HG03025 (cell line): ENCODE measurements at regions not wholly inside any gene's neighbourhood (a gene's known extent, or its start where the extent isn't known, plus 50 kb on each side); places are given as distances from the start of the nearest gene placed in this dataset.
"Not testable (repeated sequence)": the region's sequence is repeated elsewhere in the genome, so short reads cannot be mapped to it uniquely, and the experiment has no call there.

ENCODE experiments used
- ATAC-seq: cut with Tn5 transposase; IDR thresholded peaks from one replicate; pipeline ENCODE4 v1.9.1; 2021; ENCODE audit warnings: mild to moderate bottlenecking, moderate library complexity; ENCODE audit not compliant: unreplicated experiment, low FRiP score

- ATAC-seq, result no peak
Observed at GRCh38 chr14:37650356-37651037, 55.1 kb downstream of the TTC6 start.

GRCh38 chr14:37652042-37652441, 56.6 kb downstream of the TTC6 start:
- ATAC-seq, result no peak

DNA sequence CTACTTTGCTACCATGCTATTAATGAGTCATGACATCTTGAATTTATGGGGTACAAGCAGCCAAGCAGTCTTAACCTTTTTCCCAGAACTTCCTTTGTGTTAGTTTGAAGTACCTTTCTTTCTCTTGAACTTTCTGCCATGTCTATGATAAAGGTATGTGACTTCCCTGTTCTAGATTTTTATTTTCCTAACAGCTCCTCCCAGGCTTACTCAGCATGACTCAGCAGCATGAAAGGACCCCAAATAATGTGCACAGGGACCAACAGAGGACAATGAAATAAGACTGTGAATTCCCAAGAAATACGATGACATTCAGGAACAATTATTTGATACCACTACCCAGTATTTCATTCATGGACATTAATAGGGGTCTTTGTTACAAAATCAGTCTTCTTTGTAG, 60.0 kb downstream of the TTC6 start:
- no peak for ATAC-seq

DNA sequence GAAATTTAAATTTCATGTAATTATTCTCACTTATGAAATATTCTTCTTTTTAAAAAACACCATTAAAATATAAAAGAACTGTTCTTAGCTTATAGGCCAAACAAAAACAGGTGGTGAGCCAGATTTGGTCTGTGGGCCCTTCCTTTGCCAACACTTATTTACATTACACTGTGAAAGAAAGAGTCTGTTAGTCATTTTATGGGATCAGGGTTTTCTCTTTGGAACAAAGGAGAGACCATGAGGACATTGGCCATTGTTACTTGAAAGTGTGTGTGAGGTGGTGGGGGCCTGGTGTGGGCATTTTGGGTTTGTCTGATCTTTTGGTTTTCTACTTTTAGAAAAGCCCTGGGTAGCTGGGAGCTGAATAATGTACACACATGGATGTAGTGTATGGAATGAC, 62.7 kb downstream of the TTC6 start:
- no peak for ATAC-seq

DNA sequence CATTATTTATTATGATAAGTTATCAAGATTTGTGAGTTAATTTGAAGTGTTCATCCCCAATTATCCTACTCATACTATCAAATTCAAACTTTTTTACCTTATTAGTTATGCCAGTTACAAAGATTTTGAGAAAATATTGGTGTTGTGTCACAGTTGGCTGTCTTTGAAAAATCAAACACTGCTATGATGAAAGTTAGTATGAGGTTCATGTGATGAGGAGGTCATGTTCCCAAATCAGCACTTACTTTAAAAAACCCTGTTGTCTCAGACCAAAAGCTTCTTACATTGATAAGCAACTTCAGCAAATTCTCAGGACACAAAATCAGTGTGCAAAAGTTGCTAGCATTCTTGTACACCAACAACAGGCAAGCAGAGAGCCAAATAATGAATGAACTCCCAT, 68.1 kb downstream of the TTC6 start:
- ATAC-seq, result no peak

- ATAC-seq, result no peak
Observed at GRCh38 chr14:37665479-37665878, 70.0 kb downstream of the TTC6 start.

- no peak for ATAC-seq
Observed at GRCh38 chr14:37665951-37666350, 70.5 kb downstream of the TTC6 start.

GRCh38 chr14:37668646-37669045, 73.2 kb downstream of the TTC6 start:
- no peak for ATAC-seq

GRCh38 chr14:37669242-37669641, 73.8 kb downstream of the TTC6 start:
- no peak for ATAC-seq

DNA sequence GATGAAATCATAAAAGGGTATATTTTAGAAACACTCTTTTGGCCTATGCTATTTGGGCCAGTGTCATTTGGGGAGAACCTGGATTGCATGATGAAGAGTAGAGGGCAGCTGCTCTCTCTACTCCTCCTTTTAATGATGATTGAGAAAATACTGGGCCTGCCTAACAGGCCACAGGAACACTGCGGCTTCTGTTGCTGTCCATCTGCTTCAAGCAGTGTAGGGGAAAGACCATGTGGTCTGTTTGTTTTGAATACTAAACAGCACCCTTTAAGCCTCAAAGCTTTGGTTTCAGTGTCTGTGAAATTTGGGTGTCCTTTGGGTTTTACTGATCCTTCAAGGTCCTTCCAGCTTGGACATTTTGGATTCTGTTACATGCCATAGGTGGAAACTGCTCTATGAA, 78.0 kb downstream of the TTC6 start:
- no peak for ATAC-seq

DNA sequence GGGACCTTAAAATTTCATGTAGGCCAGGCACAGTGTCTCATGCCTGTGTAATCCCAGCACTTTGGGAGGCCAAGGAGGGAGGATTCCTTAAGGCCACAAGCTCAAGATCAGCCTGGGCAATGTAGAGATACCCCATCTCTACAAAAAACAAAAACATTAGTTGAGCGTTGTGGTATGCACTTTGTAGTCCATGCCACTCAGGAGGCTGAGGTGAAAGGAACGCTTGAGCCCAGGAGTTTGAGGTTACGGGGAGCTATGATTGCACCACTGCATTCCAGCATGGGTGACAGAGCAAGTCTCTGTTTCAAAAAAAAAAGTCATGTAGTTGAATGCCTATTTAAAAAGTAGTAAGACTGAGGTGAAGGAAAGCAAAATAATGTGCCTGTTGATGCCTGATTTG, 83.5 kb downstream of the TTC6 start:
- no peak for ATAC-seq

DNA sequence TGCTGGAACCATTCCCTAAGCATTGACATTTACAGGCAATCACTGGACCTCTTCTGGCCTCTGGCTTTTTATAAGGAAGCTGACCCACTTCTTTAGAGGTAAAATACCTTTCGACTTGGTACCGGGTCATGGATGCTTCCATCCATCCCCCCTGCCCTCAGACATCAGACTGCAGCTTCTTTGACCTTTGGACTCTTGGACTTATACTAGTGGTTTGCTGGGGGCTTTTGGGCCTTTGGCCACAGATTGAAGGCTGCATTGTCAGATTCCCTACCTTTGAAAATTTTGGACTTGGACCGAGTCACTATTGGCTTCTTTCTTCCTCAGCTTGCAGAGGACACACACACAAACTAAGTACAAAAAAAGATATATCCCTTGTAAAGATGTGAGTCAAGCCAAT, 86.1 kb downstream of the TTC6 start:
- ATAC-seq, result no peak

GRCh38 chr14:37692680-37693079, 97.3 kb downstream of the TTC6 start:
- ATAC-seq, result not testable (repeated sequence)

- ATAC-seq, result not testable (repeated sequence)
Observed at GRCh38 chr14:37693420-37693819, 98.0 kb downstream of the TTC6 start.

- no peak for ATAC-seq
Observed at GRCh38 chr14:37695866-37696265, 100.4 kb downstream of the TTC6 start.

DNA sequence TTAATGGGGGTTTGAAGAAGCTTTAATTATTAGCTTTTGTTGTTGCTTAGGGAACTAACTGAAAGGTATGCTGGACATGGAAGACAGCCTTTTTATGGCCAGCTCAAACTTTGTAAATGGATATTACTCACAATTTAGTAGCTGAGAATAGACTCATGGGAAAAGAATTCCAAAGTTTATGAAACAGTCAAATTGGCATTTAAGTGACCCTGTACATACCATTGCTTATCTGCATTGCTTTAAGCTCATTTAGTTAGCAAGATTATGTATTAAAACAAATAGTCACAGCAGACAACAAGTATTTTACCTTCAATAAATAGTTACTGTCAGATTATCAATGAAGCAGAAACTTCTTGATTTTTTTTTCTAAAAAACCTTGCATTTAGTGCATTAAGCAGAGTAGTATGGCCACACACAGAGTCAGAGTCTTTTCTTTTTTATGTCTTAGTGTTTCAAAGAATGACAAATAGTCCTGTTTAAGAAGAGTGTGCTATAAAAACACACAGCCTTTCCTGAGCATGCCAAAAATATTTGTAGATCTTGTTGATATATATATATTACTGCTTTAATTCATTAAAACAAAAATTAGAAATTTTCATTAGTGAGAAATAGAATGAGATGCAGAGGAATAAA, 102.2 kb downstream of the TTC6 start:
- no peak for ATAC-seq

DNA sequence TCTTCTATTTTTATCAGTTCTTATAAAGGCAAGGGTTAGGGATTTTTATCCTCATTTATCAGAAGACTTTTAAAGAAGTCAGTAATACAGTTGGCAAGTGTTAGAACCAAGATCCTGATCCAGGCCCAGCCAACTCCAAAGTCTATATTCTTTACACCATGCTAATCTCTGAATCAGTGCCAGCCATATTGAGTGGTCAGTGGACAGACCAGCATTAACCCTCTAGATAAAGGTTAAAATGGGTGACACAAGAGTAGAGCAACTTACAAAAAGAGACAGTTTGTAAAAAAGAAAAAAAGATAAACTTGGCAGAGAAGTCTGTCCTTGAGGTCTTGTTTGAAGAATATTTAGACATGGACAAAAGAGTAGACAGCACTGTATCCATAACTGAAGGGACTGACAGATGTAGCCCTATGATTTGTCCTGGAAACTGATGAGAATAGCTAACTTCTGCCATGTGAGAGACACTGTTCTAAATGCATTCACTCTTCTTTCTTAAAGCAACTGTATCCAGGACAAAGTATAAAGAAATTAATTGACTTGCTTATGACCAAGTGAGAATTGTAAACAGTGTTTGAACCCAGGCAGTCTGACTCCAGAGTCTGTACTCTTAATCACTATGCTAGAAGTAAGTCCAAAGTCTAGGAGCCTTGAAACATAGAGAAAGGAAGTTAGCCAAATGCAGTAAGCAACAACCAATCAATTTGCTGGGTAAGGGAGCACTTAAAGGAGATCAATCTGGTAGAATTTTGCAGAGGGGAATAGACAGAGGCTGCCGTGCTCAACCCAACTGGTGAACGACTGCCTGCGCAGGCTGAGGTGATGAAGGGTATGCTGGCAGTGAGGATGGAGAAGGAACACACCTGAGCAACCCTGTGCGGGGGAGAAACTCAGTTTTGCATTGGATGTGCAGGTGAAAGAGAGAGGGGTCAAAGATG, 103.7 kb downstream of the TTC6 start:
- no peak for ATAC-seq

DNA sequence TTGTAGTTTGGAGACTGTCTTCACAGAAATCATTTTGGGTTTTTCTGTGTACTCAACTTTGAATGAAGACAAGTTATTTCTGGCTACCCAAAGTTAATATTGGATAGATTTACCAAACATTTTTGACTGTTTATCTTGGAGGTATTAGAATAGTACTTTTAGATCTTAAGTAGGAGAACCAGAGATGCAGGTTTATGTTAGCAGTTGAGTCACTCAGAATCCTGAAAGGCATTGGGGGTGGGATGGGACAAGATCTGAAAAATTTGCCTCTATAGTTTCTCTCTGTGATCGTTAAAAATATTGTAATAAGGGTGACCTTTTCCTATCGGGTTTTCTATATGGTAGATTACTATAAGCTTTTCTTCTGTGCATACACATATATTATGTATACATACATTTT, 112.3 kb downstream of the TTC6 start:
- ATAC-seq, result no peak

GRCh38 chr14:37708481-37708880, 113.1 kb downstream of the TTC6 start:
- ATAC-seq, result no peak

DNA sequence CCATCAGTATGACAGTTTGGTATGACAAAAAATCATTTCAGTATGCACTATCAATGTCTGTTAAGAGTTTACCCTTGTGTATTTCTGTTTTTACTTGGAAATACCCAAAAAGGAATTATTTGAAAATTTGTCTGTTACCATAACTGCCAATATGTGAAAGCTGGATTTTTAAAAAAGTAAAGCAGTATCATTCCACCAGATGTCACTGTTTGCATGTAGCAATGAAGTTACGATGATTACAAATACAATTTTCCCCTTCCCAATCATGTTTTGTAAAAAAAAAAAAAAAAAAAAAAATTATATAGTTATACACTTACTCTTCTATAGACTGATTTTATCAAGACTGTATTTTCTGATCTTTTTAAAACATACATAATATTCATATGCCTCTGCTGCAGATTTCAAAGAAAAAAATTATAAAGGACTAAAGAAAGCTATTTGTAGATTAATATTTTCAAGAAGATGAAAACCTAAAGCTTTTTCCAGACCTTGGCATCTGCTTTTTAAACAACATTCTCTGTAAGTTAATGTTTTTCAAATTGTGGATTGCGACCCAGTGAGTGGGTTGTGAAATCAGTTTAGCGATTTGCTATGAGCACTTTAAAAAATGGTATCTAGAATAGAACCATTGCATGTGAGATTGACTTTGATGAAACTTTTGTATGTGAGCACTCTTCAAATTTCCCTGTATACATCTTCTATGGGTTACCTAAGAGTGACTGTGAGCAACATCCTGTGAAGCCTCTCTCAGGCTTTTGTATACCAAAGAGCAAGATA, 114.2 kb downstream of the TTC6 start:
- ATAC-seq, result no peak
